ENCODE measurements at regions not wholly inside any gene's neighbourhood (a gene's known extent, or its start where the extent isn't known, plus 50 kb on each side); places are given as distances from the start of the nearest gene placed in this dataset.
"Not testable (repeated sequence)": the region's sequence is repeated elsewhere in the genome, so short reads cannot be mapped to it uniquely, and the experiment has no call there.

- DNase-seq (ENCODE audit: low read depth), result no peak
Measured at GRCh38 chr13:82963226-82964099, 918.8 kb downstream of the SLITRK1 start.

DNA sequence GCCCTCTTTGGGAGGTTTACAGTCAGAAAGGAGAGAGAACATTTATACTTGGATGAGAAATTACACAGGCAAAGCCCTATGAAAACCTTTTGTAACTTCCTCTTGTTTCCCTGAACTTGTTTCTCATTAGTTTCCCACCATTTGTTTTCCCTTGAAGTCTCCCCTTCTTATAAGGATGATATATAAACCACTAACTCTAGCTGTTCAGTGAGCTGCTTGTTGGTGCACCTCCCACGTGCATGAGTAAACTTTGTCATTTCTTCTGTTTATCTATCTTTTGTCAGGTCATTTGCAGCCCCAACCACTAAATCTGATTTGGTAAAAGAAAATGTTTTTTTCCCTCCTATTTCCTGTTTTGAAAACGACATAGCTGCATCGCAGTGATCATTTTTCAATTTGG lies 919.9 kb downstream of the SLITRK1 start:
- no peak for DNase-seq (ENCODE audit: low read depth)

DNA sequence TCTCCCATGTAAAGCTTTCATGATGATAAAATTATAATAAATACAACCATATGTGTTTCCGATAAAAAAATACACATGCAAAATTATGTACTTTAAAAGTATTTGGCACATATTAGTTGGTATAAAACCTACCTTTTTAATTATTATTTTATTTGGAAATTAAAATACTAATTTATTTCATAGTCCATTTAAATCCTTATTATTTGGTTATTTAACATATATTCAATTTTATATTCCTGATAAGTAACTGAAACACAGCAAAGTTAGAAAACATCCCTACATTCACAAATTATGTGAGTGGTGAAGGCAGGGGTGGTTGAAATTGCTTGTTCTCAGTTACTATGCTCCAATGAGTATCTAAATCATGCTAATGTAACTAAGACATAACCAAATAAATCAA lies 920.5 kb downstream of the SLITRK1 start:
- no peak for DNase-seq (ENCODE audit: low read depth)

DNA sequence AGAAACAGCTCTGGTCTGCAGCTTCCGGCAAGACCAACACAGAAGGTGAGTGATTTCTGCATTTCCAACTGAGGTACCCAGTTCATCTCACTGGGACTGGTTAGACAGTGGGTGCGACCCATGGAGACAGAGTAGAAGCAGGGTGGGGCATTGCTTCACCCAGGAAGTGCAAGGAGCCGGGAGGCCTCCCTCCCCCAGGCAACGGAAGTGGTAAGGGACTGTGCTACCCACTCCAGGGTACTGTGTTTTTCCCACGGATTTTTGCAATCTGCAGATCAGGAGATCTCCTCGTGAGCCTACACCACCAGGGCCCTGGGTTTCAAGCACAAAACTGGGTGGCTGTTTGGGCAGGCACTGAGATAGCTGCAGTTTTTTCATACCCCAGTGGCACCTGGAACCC lies 929.9 kb downstream of the SLITRK1 start:
- DNase-seq (ENCODE audit: low read depth), result not testable (repeated sequence)

- DNase-seq (ENCODE audit: low read depth), result no peak
Measured at GRCh38 chr13:82947683-82948082, 934.6 kb downstream of the SLITRK1 start.

DNA sequence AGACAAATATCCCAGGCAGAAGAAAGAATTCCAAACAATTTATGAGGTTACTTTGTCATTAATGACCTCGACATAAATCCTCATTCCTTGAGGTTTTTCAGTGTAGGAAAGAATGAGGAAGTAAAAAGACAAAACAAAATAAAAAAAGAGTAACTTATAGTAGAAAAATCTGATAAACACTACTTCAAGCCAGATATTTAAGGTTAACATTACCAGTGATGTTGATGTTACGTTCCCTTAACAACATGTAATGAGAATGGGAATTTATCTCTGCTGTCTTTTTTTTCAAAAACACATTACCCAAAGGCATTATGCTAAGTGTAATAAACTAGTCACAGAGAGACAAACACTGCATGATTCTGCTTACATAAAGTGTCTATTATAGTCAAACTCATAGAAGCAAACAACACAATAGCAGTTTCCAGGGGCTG lies 935.1 kb downstream of the SLITRK1 start:
- no peak for DNase-seq (ENCODE audit: low read depth)

- no peak for DNase-seq (ENCODE audit: low read depth)
Measured at GRCh38 chr13:82938644-82939043, 943.6 kb downstream of the SLITRK1 start.

- no peak for DNase-seq (ENCODE audit: low read depth)
Measured at GRCh38 chr13:82934000-82934399, 948.3 kb downstream of the SLITRK1 start.

DNA sequence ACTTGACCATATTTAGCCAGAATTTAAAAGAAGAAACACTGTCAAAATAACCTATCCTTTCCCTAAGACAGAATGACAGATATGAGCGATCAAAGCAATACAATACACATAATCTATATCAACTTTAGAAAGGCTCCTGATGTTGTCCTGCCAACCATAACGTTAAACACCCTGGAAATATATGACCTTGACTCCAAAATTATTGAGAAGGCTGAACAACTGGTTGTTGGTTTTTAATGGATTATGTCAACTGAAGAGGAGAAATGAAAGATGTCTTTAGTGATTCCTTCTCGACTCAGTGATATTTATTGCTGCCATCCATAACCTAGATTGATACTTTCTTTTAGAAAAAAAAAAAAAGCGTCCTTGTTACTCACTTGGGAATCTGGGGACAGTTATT lies 957.2 kb downstream of the SLITRK1 start:
- no peak for DNase-seq (ENCODE audit: low read depth)

- no peak for DNase-seq (ENCODE audit: low read depth)
Measured at GRCh38 chr13:82917984-82918383, 964.3 kb downstream of the SLITRK1 start.

DNA sequence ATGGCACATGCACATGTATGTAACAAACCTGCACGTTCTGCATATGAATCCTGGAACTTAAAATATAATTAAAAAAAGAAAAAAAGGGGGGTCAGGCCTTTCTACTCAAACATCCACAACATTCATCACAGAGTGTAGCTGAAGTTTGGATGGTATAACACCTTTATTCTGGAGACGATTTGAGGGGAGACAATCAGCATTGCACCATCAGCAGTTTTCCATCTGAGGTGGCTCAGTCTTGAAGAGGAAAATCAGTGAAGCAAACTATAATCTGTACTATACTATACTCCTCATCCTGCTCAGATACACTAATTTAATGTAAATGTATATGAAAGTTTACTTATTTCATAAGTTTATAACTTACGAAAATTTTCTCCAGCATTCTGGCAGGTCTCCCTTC lies 969.7 kb downstream of the SLITRK1 start:
- DNase-seq (ENCODE audit: low read depth), result no peak

DNA sequence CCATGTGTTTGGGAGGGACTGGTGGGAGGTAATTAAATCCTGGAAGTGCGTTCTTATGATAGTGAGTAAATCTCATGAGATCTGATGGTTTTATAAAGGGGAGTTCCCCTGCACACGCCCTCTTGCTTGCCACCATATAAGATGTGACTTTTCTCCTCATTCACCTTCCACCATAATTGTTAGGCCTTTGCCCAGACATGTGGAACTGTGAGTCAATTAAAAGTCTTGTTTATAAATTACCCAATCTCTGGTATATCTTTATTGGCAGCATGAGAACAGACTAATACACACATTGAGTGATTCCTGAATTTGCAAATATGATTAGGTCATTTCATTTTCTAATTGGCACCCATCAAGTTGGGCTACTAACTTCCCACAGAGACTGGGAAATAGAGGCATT lies 977.2 kb downstream of the SLITRK1 start:
- DNase-seq (ENCODE audit: low read depth), result no peak

DNA sequence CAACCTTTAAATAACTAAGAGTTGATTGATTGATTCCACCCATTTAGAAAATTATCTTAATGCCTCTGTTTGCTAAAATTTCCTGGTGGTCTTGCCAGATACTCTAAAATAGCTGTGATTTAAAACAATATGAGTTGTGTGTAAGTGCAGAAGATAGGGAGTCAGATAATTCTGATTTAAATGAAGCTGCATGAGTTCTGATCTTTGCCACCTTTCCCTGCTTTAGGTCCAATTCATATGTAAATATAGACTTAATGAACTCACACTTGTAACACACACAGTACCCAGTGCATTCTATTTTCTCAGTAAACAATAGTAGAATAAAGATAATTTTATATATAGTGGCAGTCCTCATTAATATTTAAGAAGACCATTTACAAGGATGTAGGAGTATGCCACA lies 981.8 kb downstream of the SLITRK1 start:
- no peak for DNase-seq (ENCODE audit: low read depth)

GRCh38 chr13:82898586-82898985 lies 983.7 kb downstream of the SLITRK1 start:
- no peak for DNase-seq (ENCODE audit: low read depth)

- DNase-seq (ENCODE audit: low read depth), result no peak
Measured at GRCh38 chr13:82879921-82880320, 1002.4 kb downstream of the SLITRK1 start.

- DNase-seq (ENCODE audit: low read depth), result no peak
Measured at GRCh38 chr13:82878536-82878935, 1003.7 kb downstream of the SLITRK1 start.

DNA sequence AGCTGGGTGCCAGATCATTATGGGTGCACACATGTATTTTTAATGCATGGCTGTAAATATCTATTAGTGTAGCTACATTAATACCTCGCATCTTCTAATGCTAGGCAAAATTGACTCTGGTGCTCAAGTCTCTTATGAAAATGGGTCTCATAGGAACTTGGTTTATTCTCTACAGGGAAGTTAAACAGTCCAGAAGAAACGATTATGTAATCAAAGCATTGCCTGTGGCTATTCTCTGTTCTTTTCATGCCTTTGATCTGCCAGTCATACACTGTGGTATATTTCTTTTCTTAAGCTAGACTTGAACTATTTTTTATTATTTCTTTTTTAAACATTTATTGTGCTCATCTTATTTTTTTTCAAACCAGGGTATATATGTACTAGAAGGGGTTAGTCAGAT lies 1015.0 kb downstream of the SLITRK1 start:
- no peak for DNase-seq (ENCODE audit: low read depth)

- no peak for DNase-seq (ENCODE audit: low read depth)
Measured at GRCh38 chr13:82850644-82851043, 1031.6 kb downstream of the SLITRK1 start.

DNA sequence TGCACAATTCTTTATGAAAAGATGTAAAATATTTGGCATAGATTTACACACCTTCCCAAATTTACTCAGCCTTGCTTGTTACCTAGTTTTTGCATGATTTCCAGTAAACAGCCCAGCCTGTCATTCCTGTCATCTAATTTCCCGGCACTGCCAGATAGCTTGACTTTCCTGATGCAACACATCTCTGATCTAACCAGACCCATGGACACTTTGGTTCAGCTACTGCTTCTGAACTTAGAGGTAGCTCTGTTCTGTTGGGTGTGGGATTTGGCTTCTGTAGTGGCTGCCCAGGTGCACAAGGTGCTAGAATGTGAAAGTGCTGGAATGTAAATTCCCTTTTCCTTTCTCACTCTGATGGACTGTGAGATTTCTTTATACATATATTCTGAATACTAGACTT lies 1033.5 kb downstream of the SLITRK1 start:
- DNase-seq (ENCODE audit: low read depth), result no peak

DNA sequence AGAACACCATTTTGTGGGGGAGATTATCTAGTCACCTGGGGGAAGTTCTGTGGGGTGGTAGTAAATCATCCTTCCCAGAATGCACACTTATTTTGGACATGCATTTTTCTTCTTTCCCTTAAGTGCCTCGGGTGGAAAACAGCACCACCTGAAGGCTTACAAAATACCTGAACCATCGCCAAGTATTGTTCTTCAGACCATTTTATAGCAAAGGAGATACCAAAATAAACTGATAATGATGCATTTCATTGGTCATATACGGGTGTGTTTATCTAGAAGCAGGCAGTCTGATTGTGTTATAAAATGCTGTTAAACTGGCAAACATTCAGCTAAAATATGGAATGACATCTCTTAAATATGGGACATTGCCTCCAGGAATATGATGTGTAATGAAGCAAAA lies 1034.7 kb downstream of the SLITRK1 start:
- no peak for DNase-seq (ENCODE audit: low read depth)

DNA sequence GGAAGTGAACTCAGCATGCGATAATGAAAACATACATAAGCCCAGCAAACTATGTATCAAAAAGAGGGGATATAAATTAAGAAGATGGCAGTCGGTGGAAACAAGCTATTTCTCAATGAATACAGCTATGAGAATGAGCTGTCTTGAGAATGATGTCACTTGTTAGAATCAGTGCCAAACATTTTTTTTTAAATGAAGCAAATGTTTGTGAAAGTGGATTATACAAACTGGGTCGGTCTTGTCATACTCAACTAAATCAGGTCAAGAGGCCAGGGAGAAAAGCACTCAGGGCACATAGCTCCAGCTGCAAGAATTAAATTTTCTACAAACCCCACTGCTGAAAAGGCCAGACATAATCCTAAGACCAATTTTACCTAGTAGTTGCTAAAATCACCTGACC lies 1048.4 kb downstream of the SLITRK1 start:
- no peak for DNase-seq (ENCODE audit: low read depth)

GRCh38 chr13:82829040-82829439 lies 1053.2 kb downstream of the SLITRK1 start:
- DNase-seq (ENCODE audit: low read depth), result no peak

GRCh38 chr13:82827724-82828123 lies 1054.5 kb downstream of the SLITRK1 start:
- DNase-seq (ENCODE audit: low read depth), result no peak

DNA sequence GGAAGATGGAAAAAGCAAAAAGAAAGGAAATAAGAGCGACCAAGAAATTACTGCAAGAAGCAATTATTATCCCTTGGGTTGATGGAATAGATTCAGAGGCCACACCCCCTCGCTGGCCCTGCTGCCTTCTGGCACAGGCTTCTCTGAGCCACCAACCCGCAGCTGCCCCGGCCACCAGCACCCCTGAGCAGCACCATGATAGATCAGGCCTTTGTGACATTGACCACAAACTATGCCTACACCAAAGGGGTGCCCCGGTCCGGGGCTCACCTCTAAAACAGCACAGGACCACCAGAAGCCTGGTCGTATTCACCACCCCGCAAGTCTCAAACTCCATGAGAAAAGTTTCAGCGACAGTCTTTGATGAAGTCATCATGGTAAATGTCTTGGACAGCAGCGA lies 1059.3 kb downstream of the SLITRK1 start:
- DNase-seq (ENCODE audit: low read depth), result no peak
